Breast epithelium (tissue), 3 donors: ENCODE measurements at regions not wholly inside any gene's neighbourhood (a gene's known extent, or its start where the extent isn't known, plus 50 kb on each side); places are given as distances from the start of the nearest gene placed in this dataset.

ENCODE experiments used
- POLR2A ChIP-seq: fragments of 450-650 bp; IDR thresholded peaks from one replicate; pipeline ENCODE4 v1.6.1; 2016; ENCODE audit warnings: antibody characterized with exemption, mild to moderate bottlenecking, moderate library complexity
- POLR2AphosphoS5 ChIP-seq, 3 donors: sonication (generic); formaldehyde crosslinking; IDR thresholded peaks; one replicate each; pipeline ENCODE4 v1.6.1; 2017; ENCODE audit warnings: antibody characterized with exemption in 3 of 3
- TF ChIP-seq, protein P1 (sequence below), 3 donors: fragments of 450-650 bp; IDR thresholded peaks; one replicate each; pipeline ENCODE4 v1.5.1; 2016 to 2017; ENCODE audit warnings: antibody characterized with exemption in 3 of 3, mild to moderate bottlenecking in 3 of 3, moderate library complexity in 3 of 3

DNA sequence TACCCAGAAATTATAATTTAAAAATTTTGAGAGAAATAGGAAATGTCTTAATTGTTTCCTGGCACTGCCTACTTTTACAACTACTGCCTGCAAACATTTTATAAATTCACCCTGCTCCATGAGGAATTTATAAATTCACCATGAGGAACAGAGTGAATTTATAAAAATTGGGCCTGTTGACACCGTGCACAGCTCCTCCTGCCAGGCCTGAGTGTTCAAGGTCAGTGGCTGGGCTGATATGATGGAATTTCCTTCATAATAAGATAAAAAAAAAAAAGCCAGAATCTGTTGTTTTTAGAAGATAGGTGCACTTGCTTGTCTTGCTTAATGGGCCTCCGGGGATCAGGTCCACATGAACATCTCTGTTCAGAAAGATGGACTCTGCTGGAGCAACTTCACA lies 151.7 kb upstream of the RASGEF1B start:
- TF ChIP-seq, protein P1, sequence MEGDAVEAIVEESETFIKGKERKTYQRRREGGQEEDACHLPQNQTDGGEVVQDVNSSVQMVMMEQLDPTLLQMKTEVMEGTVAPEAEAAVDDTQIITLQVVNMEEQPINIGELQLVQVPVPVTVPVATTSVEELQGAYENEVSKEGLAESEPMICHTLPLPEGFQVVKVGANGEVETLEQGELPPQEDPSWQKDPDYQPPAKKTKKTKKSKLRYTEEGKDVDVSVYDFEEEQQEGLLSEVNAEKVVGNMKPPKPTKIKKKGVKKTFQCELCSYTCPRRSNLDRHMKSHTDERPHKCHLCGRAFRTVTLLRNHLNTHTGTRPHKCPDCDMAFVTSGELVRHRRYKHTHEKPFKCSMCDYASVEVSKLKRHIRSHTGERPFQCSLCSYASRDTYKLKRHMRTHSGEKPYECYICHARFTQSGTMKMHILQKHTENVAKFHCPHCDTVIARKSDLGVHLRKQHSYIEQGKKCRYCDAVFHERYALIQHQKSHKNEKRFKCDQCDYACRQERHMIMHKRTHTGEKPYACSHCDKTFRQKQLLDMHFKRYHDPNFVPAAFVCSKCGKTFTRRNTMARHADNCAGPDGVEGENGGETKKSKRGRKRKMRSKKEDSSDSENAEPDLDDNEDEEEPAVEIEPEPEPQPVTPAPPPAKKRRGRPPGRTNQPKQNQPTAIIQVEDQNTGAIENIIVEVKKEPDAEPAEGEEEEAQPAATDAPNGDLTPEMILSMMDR (IDR thresholded peaks at IDR 0.05), result no peak
- TF ChIP-seq POLR2AphosphoS5 (IDR thresholded peaks at IDR 0.05) (no peak), POLR2A (no peak)
